NCI-H446 (cell line): ENCODE measurements at regions not wholly inside any gene's neighbourhood (a gene's known extent, or its start where the extent isn't known, plus 50 kb on each side); places are given as distances from the start of the nearest gene placed in this dataset.

ENCODE experiments used
- DNase-seq, 2 experiments: peaks; one replicate each; lab custom pipeline; 2025; lab: John Stamatoyannopoulos, UW

DNA sequence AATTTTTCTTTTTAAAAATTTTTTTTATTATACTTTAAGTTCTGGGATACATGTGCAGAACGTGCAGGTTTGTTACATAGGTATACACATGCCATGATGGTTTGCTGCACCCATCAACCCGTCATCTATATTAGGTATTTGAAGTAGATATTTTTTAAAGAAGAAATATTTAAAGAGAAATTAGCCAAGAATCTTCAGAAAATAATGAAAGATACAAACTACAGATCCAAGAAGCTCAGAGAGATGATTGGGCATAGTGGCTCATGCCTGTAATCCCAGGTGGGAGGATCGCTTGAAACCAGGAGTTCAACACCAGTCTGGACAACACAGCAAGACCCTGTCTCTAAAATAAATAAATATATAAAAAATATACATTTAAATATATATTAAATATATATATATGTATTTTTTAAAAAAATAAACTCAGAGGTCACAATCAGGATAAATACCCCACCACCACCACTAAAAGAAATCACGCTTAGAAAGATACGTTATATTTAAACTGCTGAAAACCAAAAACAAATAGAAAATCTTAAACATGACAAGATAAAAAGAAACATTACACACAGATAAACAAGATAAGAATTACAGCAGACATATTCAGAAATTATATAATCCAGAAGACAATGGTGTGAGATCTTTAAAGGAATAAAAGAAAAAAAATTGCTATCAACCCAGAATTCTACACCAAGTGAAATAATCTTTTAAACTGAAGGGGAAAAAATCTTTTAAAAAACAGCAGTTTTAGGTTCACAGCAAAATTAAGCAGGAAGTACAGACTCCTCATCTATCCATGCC is 57.5 kb downstream of the CSF2 start:
- no peak for DNase-seq

DNA sequence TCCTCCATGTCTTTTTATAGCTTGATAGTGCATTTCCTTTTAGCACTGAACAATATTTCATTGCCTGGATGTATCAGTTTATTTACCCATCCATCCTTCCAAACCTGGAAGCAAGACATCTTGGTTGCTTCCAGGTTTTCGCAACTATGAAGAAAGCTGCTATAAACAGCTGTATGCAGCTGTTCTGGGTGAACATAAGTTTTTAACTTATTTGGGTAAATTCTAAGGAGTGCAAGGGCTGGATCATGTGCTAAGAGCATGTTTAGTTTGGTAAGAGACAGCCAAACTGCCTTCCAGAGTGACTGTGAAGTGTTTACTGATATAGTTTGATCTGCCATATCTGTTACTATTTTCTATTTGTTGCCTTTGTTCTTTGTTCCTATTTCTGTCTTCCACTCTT is 58.5 kb downstream of the CSF2 start:
- DNase-seq = no peak

DNA sequence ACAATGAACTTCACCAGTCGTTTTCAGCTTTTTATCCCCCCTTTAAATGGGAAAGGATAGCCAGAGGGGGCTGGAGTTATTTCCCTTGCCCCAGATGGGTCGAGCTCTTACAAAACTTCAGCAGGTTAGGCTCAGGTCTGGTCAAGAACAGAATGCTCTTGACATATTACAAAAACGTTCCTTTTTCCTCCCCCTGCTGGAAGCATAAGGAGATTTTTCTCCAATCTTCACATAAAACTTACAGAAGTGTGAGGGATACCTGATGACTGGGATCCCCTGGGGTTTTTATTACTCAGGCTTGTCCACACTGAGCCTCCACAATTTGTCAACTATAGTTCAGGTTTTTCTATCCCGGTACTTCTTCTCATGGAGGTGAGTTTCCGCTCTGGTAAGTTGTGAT is 60.8 kb downstream of the CSF2 start:
- no peak for DNase-seq

DNA sequence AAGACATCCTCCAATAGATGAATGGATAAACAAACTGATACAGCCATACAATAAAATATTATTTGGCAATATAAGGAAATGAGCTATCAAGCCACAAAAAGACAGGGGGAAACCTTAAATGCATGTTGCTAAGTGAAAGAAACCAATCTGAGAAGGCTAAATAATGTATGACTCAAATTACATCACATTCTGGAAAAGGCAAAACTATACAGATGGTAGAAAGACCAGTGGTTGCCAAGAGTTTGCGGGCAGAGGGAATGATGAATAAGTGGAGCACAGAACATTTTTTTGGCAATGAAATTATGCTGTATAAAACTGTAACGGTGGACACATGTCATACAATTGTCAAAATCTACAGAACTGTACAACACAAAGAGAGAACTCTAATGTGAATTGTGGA is 63.3 kb downstream of the CSF2 start:
- DNase-seq = peak; percentile 84 to 90

DNA sequence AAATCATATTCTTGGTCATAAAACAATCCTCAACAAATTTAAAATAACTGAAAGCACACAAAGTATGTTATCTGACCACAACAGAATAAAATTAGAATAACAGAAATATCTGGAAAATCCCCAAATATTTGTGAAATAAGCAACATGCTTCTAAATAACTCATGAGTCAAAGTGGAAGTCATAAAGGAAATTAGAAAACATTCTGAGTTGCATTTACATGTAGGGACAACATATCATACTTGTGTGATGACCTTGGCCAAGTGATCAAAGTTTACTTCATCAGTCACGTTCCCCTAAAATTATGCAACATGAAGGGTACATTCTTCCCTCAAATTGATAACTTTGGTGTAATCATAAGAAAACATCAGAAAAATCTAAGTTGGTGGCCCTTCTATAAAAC is 64.7 kb downstream of the CSF2 start:
- DNase-seq = no peak
